K562 (cell line): ENCODE measurements at regions not wholly inside any gene's neighbourhood (a gene's known extent, or its start where the extent isn't known, plus 50 kb on each side); places are given as distances from the start of the nearest gene placed in this dataset.
A peak's percentile ranks its signal among the peaks of the same experiment; 100 is the strongest.

Experiments
- ADNP ChIP-seq: fragments of 200-800 bp; sonication (Bioruptor generic); IDR thresholded peaks from 2 replicates; pipeline ENCODE4 v1.6.1; 2016; ENCODE audit warnings: missing genetic modification characterization, missing compliant biosample characterization
- ARHGAP35 ChIP-seq: fragments of 450-650 bp; IDR thresholded peaks from 2 replicates; pipeline ENCODE4 v1.6.1; 2018; ENCODE audit not compliant: partially characterized antibody
- BCL6 ChIP-seq: fragments of 250-450 bp; sonication (Bioruptor Pico); IDR thresholded peaks from 2 replicates; pipeline ENCODE4 v1.4.0; 2020
- BRD4 ChIP-seq: fragments of 200-600 bp; sonication (generic); IDR thresholded peaks from 2 replicates; pipeline ENCODE4 v1.6.1; 2017; ENCODE audit warnings: inconsistent platforms
- DPF2 ChIP-seq: fragments of 450-650 bp; IDR thresholded peaks from 2 replicates; pipeline ENCODE4 v1.6.1; 2016
- E2F5 ChIP-seq: sonication (generic); formaldehyde crosslinking; IDR thresholded peaks from 2 replicates; pipeline ENCODE4 v1.8.0; 2022; ENCODE audit warnings: mild to moderate bottlenecking, missing genetic modification reagents
- EHMT2 ChIP-seq: fragments of 450-650 bp; IDR thresholded peaks from 2 replicates; pipeline ENCODE4 v1.6.1; 2018; ENCODE audit warnings: antibody characterized with exemption
- EZH2 ChIP-seq: IDR thresholded peaks from 2 replicates; pipeline ENCODE4 v1.6.1; 2012; ENCODE audit warnings: low read depth, mild to moderate bottlenecking, inconsistent platforms, low read length, borderline replicate concordance
- GABPB2 ChIP-seq: fragments of 250-450 bp; sonication (Bioruptor Pico); conservative IDR thresholded peaks from 2 replicates; pipeline ENCODE4 v1.5.1; 2021; ENCODE audit warnings: mild to moderate bottlenecking
- HDAC6 ChIP-seq: IDR thresholded peaks from 2 replicates; pipeline ENCODE4 v1.6.1; 2012; ENCODE audit warnings: low read depth, mild to moderate bottlenecking, control low read depth, inconsistent platforms, low read length, moderate library complexity
- KDM5B ChIP-seq: fragments of 200-600 bp; sonication (generic); IDR thresholded peaks from 2 replicates; pipeline ENCODE4 v1.6.1; 2012; ENCODE audit warnings: low read depth, mild to moderate bottlenecking, moderate library complexity, low read length, control low read depth, inconsistent platforms; ENCODE audit not compliant: insufficient replicate concordance
- KLF6 ChIP-seq: fragments of 250-450 bp; sonication (Bioruptor Pico); IDR thresholded peaks from 2 replicates; pipeline ENCODE4 v1.4.0; 2020; ENCODE audit warnings: mild to moderate bottlenecking, moderate library complexity, borderline replicate concordance
- LEF1 ChIP-seq: fragments of 450-650 bp; IDR thresholded peaks from 2 replicates; pipeline ENCODE4 v1.6.1; 2016; ENCODE audit warnings: mild to moderate bottlenecking
- MEIS2 ChIP-seq: fragments of 450-650 bp; IDR thresholded peaks from 2 replicates; pipeline ENCODE4 v1.6.1; 2014; ENCODE audit warnings: mild to moderate bottlenecking; ENCODE audit not compliant: partially characterized antibody
- NELFE ChIP-seq: IDR thresholded peaks from 2 replicates; pipeline ENCODE4 v1.6.1; 2011; ENCODE audit warnings: mild to moderate bottlenecking; ENCODE audit not compliant: insufficient read depth, insufficient read length
- NFYB ChIP-seq: IDR thresholded peaks from 2 replicates; pipeline ENCODE4 v1.6.1; 2011; ENCODE audit warnings: mild to moderate bottlenecking, moderate library complexity; ENCODE audit not compliant: insufficient read length; ENCODE audit errors: extremely low read depth
- RAD21 ChIP-seq, 2 experiments: fragments of 250-450 bp in 1 of 2; fragments of 450-650 bp in 1 of 2; sonication (Bioruptor Pico) in 1 of 2; formaldehyde crosslinking in 1 of 2; IDR thresholded peaks in 1 of 2; conservative IDR thresholded peaks in 1 of 2; 2 replicates each; pipeline versions ENCODE4 v1.4.0 to v1.8.0; 2020 to 2022; ENCODE audit warnings: mild to moderate bottlenecking in 2 of 2, moderate library complexity in 1 of 2
- SIN3B ChIP-seq: fragments of 450-650 bp; IDR thresholded peaks from 2 replicates; pipeline ENCODE4 v1.6.1; 2017; ENCODE audit warnings: low read depth, mild to moderate bottlenecking, moderate library complexity
- SMARCC2 ChIP-seq: fragments of 450-650 bp; IDR thresholded peaks from 2 replicates; pipeline ENCODE4 v1.6.1; 2017; ENCODE audit warnings: antibody characterized with exemption, moderate library complexity, mild to moderate bottlenecking, low read depth
- SNRNP70 ChIP-seq: fragments of 200-400 bp; formaldehyde crosslinking; optimal IDR thresholded peaks from 2 replicates; pipeline ENCODE3; 2017; ENCODE audit warnings: low read depth, low read length
- TFAM ChIP-seq: fragments of 250-450 bp; sonication (Bioruptor Pico); conservative IDR thresholded peaks from 2 replicates; pipeline ENCODE4 v1.5.0; 2021; ENCODE audit warnings: mild to moderate bottlenecking, moderate library complexity
- THRB ChIP-seq: fragments of 450-650 bp; formaldehyde crosslinking; conservative IDR thresholded peaks from 2 replicates; pipeline ENCODE4 v1.4.0; 2022; ENCODE audit warnings: mild to moderate bottlenecking, missing genetic modification characterization
- ZNF133 ChIP-seq: fragments of 250-450 bp; sonication (Bioruptor Pico); IDR thresholded peaks from 2 replicates; pipeline ENCODE4 v1.4.0; 2020; ENCODE audit warnings: mild to moderate bottlenecking
- ZNF655 ChIP-seq: fragments of 250-450 bp; sonication (Bioruptor Pico); IDR thresholded peaks from 2 replicates; pipeline ENCODE4 v1.5.0; 2021
- TF ChIP-seq, protein P1 (sequence below), 2 experiments: fragments of 450-650 bp in 1 of 2; sonication (generic) in 1 of 2; formaldehyde crosslinking; conservative IDR thresholded peaks; 2 replicates each; pipeline versions ENCODE4 v1.4.0 to v1.8.1; 2020 to 2022; ENCODE audit warnings: mild to moderate bottlenecking in 1 of 2, missing genetic modification reagents in 1 of 2
- TF ChIP-seq, protein P2 (sequence below): fragments of 250-450 bp; sonication (Bioruptor Pico); IDR thresholded peaks from 2 replicates; pipeline ENCODE4 v1.4.0; 2020; ENCODE audit warnings: mild to moderate bottlenecking

GRCh38 chr12:89856431-89856830 lies 147.8 kb upstream of the ATP2B1 start (continued):
- TF ChIP-seq BCL6 (no peak), E2F5 (CRISPR knock-in tag) (no peak), ARHGAP35 (no peak), ADNP (tag) (no peak), ZNF133 (no peak), BRD4 (no peak), EHMT2 (no peak), NFYB (no peak), TFAM (CRISPR knock-in tag) (no peak), SMARCC2 (peak; percentile 40; the same call in 1 of the 2 replicates), MEIS2 (peak; percentile 97), RAD21 (CRISPR knock-in tag; conservative IDR thresholded peaks at IDR 0.05 in 1 of 2, IDR thresholded peaks at IDR 0.05 in 1 of 2) (peak in 1 of 2 experiments; percentile 24; a peak in 2 of 4 replicates), NELFE (no peak), EZH2 (no peak), KLF6 (no peak), DPF2 (0 out of 2 replicates have a peak, but pooled peaks have one; percentile 16), HDAC6 (no peak), SNRNP70 (no peak), GABPB2 (CRISPR knock-in tag) (no peak), ZNF655 (no peak), THRB (CRISPR knock-in tag) (no peak), KDM5B (no peak), LEF1 (peak; percentile 39; the same call in 1 of the 2 replicates), SIN3B (no peak)
- TF ChIP-seq, protein P1, sequence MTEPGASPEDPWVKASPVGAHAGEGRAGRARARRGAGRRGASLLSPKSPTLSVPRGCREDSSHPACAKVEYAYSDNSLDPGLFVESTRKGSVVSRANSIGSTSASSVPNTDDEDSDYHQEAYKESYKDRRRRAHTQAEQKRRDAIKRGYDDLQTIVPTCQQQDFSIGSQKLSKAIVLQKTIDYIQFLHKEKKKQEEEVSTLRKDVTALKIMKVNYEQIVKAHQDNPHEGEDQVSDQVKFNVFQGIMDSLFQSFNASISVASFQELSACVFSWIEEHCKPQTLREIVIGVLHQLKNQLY (CRISPR knock-in tag; conservative IDR thresholded peaks at IDR 0.05) = no peak
- TF ChIP-seq, protein P2, sequence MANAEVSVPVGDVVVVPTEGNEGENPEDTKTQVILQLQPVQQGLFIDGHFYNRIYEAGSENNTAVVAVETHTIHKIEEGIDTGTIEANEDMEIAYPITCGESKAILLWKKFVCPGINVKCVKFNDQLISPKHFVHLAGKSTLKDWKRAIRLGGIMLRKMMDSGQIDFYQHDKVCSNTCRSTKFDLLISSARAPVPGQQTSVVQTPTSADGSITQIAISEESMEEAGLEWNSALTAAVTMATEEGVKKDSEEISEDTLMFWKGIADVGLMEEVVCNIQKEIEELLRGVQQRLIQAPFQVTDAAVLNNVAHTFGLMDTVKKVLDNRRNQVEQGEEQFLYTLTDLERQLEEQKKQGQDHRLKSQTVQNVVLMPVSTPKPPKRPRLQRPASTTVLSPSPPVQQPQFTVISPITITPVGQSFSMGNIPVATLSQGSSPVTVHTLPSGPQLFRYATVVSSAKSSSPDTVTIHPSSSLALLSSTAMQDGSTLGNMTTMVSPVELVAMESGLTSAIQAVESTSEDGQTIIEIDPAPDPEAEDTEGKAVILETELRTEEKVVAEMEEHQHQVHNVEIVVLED (CRISPR knock-in tag) = no peak
